Neural cell (in vitro differentiated cells): ENCODE measurements at regions not wholly inside any gene's neighbourhood (a gene's known extent, or its start where the extent isn't known, plus 50 kb on each side); places are given as distances from the start of the nearest gene placed in this dataset.

Source experiments
- H2AFZ ChIP-seq: fragments of 200-600, 300-800 bp; sonication (generic), shearing (Covaris generic); 2 replicates; pipeline ENCODE4 v1.6.0; 2014; ENCODE audit warnings: low read depth, mild to moderate bottlenecking, antibody characterized with exemption, low read length, moderate library complexity
- H3F3A ChIP-seq: fragments of 200-600 bp; shearing (Covaris generic); 2 replicates; pipeline ENCODE4 v1.6.1; 2016; ENCODE audit warnings: mild to moderate bottlenecking, moderate library complexity, mixed read lengths, antibody characterized with exemption, low read length; ENCODE audit not compliant: insufficient read depth, poor library complexity, severe bottlenecking
- H3K27ac ChIP-seq: fragments of 200-600, 300-800 bp; sonication (generic), shearing (Covaris generic); 2 replicates; pipeline ENCODE4 v1.5.1; 2014; ENCODE audit warnings: mild to moderate bottlenecking, low read length, moderate library complexity
- H3K27me3 ChIP-seq: fragments of 300-800, 200-600 bp; sonication (generic), shearing (Covaris generic); 2 replicates; pipeline ENCODE4 v1.6.0; 2014; ENCODE audit warnings: mild to moderate bottlenecking, low read depth, low read length, moderate library complexity; ENCODE audit not compliant: insufficient read depth
- H3K36me3 ChIP-seq: fragments of 300-800, 200-600 bp; sonication (generic), shearing (Covaris generic); 2 replicates; pipeline ENCODE4 v1.5.1; 2014; ENCODE audit warnings: mild to moderate bottlenecking, antibody characterized with exemption, low read length, moderate library complexity; ENCODE audit not compliant: insufficient read depth
- H3K4me2 ChIP-seq: fragments of 300-800, 200-600 bp; sonication (generic), shearing (Covaris generic); 2 replicates; pipeline ENCODE4 v1.6.0; 2014; ENCODE audit warnings: mild to moderate bottlenecking, low read length
- H3K4me3 ChIP-seq: fragments of 300-800, 200-600 bp; sonication (generic), shearing (Covaris generic); 2 replicates; pipeline ENCODE4 v1.5.1; 2014; ENCODE audit warnings: mild to moderate bottlenecking, low read length, moderate library complexity
- H3K79me2 ChIP-seq: fragments of 200-600 bp; shearing (Covaris generic); replicated peaks from 2 replicates; pipeline ENCODE4 v1.6.0; 2014; ENCODE audit warnings: mild to moderate bottlenecking, low read length, moderate library complexity; ENCODE audit not compliant: insufficient read depth
- H3K9ac ChIP-seq: fragments of 300-800, 200-600 bp; sonication (generic), shearing (Covaris generic); 2 replicates; pipeline ENCODE4 v1.6.1; 2016; ENCODE audit warnings: mild to moderate bottlenecking, low read length, mixed read lengths
- H3K9me2 ChIP-seq: fragments of 200-600 bp; shearing (Covaris generic); 2 replicates; pipeline ENCODE4 v1.6.1; 2016; ENCODE audit warnings: mild to moderate bottlenecking, low read length, mixed read lengths; ENCODE audit not compliant: insufficient read depth
- H3K9me3 ChIP-seq: fragments of 200-600, 300-800 bp; sonication (generic), shearing (Covaris generic); 2 replicates; pipeline ENCODE4 v1.6.1; 2016; ENCODE audit warnings: mild to moderate bottlenecking, mixed run types, low read length, moderate library complexity, mixed read lengths
- H4K20me1 ChIP-seq: fragments of 200-600 bp; shearing (Covaris generic); 2 replicates; pipeline ENCODE4 v1.6.1; 2016; ENCODE audit warnings: mild to moderate bottlenecking, mixed run types; ENCODE audit not compliant: insufficient read depth
- EP300 ChIP-seq: fragments of 450-650 bp; conservative IDR thresholded peaks from 2 replicates; pipeline ENCODE4 v1.6.1; 2014; ENCODE audit warnings: antibody characterized with exemption, mild to moderate bottlenecking, moderate library complexity; ENCODE audit not compliant: poor library complexity, severe bottlenecking
- EZH2 ChIP-seq: fragments of 200-600, 300-800 bp; shearing (Covaris generic), sonication (generic); IDR thresholded peaks from 2 replicates; pipeline ENCODE4 v1.6.1; 2014; ENCODE audit warnings: antibody characterized with exemption, low read length, borderline replicate concordance, mild to moderate bottlenecking; ENCODE audit not compliant: insufficient read depth, poor library complexity, severe bottlenecking
- MXI1 ChIP-seq: fragments of 450-650 bp; conservative IDR thresholded peaks from 2 replicates; pipeline ENCODE4 v1.6.1; 2014; ENCODE audit warnings: antibody characterized with exemption, mild to moderate bottlenecking; ENCODE audit not compliant: poor library complexity, severe bottlenecking
- POLR2AphosphoS5 ChIP-seq: IDR thresholded peaks from 2 replicates; pipeline ENCODE4 v1.6.1; 2012
- RAD21 ChIP-seq: fragments of 450-650 bp; conservative IDR thresholded peaks from 2 replicates; pipeline ENCODE4 v1.6.1; 2014; ENCODE audit warnings: antibody characterized with exemption, mild to moderate bottlenecking, moderate library complexity
- SMC3 ChIP-seq: fragments of 450-650 bp; conservative IDR thresholded peaks from 2 replicates; pipeline ENCODE4 v1.6.1; 2014; ENCODE audit warnings: antibody characterized with exemption, mild to moderate bottlenecking, moderate library complexity; ENCODE audit not compliant: poor library complexity
- TAF1 ChIP-seq: IDR thresholded peaks from 2 replicates; pipeline ENCODE4 v1.6.1; 2012; ENCODE audit warnings: low read depth
- TF ChIP-seq, protein P1 (sequence below): IDR thresholded peaks from 2 replicates; pipeline ENCODE4 v1.6.1; 2012; ENCODE audit warnings: borderline replicate concordance
- TF ChIP-seq, protein P2 (sequence below): fragments of 450-650 bp; IDR thresholded peaks from 2 replicates; pipeline ENCODE4 v1.5.1; 2014; ENCODE audit warnings: antibody characterized with exemption, mild to moderate bottlenecking, moderate library complexity; ENCODE audit not compliant: poor library complexity, severe bottlenecking

DNA sequence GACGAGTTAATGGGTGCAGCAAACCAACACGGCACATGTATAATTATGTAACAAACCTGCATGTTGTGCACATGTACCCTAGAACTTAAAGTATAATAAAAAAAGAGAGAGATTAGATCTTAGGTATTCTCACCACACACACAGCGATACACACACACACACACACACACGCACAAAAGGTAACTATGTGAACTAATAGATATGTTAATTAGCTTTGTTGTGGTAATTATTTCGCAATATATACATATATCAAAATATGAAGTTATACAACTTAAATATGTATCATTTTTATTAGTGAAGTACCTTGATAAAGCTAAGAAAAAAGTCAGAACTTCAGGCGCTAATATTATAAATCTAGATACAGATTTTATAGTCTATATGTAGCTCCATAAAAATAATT, 849.2 kb downstream of the IPMK start:
- Histone ChIP-seq H3K4me2 (no peak overlapping the region), H3F3A (no peaks in the 10 kb centered on the region), H3K27ac (no peak overlapping the region), H3K9ac (no peak overlapping the region), H3K9me2 (no peaks in the 10 kb centered on the region), H4K20me1 (no peaks in the 10 kb centered on the region), H3K27me3 (no peaks in the 10 kb centered on the region), H3K36me3 (no peaks in the 10 kb centered on the region), H3K4me3 (no peak overlapping the region), H2AFZ (no peak overlapping the region), H3K9me3 (no peaks in the 10 kb centered on the region), H3K79me2 (no peaks in the 10 kb centered on the region)
- TF ChIP-seq SMC3 (no peak), POLR2AphosphoS5 (no peak), EZH2 (no peak), RAD21 (no peak), TAF1 (no peak), MXI1 (no peak), EP300 (no peak)
- TF ChIP-seq, protein P1, sequence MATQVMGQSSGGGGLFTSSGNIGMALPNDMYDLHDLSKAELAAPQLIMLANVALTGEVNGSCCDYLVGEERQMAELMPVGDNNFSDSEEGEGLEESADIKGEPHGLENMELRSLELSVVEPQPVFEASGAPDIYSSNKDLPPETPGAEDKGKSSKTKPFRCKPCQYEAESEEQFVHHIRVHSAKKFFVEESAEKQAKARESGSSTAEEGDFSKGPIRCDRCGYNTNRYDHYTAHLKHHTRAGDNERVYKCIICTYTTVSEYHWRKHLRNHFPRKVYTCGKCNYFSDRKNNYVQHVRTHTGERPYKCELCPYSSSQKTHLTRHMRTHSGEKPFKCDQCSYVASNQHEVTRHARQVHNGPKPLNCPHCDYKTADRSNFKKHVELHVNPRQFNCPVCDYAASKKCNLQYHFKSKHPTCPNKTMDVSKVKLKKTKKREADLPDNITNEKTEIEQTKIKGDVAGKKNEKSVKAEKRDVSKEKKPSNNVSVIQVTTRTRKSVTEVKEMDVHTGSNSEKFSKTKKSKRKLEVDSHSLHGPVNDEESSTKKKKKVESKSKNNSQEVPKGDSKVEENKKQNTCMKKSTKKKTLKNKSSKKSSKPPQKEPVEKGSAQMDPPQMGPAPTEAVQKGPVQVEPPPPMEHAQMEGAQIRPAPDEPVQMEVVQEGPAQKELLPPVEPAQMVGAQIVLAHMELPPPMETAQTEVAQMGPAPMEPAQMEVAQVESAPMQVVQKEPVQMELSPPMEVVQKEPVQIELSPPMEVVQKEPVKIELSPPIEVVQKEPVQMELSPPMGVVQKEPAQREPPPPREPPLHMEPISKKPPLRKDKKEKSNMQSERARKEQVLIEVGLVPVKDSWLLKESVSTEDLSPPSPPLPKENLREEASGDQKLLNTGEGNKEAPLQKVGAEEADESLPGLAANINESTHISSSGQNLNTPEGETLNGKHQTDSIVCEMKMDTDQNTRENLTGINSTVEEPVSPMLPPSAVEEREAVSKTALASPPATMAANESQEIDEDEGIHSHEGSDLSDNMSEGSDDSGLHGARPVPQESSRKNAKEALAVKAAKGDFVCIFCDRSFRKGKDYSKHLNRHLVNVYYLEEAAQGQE: no peak
- TF ChIP-seq, protein P2, sequence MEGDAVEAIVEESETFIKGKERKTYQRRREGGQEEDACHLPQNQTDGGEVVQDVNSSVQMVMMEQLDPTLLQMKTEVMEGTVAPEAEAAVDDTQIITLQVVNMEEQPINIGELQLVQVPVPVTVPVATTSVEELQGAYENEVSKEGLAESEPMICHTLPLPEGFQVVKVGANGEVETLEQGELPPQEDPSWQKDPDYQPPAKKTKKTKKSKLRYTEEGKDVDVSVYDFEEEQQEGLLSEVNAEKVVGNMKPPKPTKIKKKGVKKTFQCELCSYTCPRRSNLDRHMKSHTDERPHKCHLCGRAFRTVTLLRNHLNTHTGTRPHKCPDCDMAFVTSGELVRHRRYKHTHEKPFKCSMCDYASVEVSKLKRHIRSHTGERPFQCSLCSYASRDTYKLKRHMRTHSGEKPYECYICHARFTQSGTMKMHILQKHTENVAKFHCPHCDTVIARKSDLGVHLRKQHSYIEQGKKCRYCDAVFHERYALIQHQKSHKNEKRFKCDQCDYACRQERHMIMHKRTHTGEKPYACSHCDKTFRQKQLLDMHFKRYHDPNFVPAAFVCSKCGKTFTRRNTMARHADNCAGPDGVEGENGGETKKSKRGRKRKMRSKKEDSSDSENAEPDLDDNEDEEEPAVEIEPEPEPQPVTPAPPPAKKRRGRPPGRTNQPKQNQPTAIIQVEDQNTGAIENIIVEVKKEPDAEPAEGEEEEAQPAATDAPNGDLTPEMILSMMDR: no peak

DNA sequence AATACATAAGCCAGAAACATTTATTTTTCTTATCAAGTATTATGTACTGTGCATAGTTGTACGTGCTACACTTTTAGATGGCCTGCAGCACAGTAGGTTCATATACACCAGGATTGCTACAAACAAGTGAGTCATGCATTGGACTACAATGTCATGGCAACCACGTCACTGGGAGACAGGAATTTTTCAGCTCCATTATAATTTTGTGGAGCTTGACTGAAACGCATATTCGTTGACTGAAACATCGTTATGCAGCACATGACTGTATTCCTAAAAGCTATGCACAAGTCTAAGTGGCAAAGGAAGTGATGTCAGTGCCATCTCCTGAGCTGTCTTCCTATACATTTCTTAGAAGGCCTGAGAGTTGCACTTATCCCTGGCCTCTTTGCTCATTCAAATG, 871.8 kb downstream of the IPMK start:
- Histone ChIP-seq H3K9me3 (no peaks in the 10 kb centered on the region), H3K27me3 (no peaks in the 10 kb centered on the region), H3K9ac (no peak overlapping the region), H3K79me2 (no peaks in the 10 kb centered on the region), H3K9me2 (no peaks in the 10 kb centered on the region), H2AFZ (no peak overlapping the region), H3K27ac (no peak overlapping the region), H3K4me3 (no peak overlapping the region), H4K20me1 (no peaks in the 10 kb centered on the region), H3K36me3 (no peaks in the 10 kb centered on the region), H3F3A (no peaks in the 10 kb centered on the region), H3K4me2 (no peak overlapping the region)
- TF ChIP-seq SMC3 (no peak), EP300 (no peak), EZH2 (no peak)
- TF ChIP-seq, protein P2: no peak
- TF ChIP-seq, protein P1: no peak
